Esophagus mucosa (tissue), 1 donor: ENCODE measurements at regions not wholly inside any gene's neighbourhood (a gene's known extent, or its start where the extent isn't known, plus 50 kb on each side); places are given as distances from the start of the nearest gene placed in this dataset.

Source experiments
- ATAC-seq: fragments of 200-7000 bp; cut with Tn5 transposase; one replicate; pipeline ENCODE4 v1.9.1; 2020
- donor health status: DM: yes; HTN: yes; CAD: no.

- ATAC-seq: no peak
These were observed 92.9 kb upstream of the BHLHE23 start for GRCh38 chr20:63099456-63100173.

- no peak for ATAC-seq
These were observed 91.5 kb upstream of the BHLHE23 start for GRCh38 chr20:63098195-63098810.

GRCh38 chr20:63097336-63097831 is 90.6 kb upstream of the BHLHE23 start:
- no peak for ATAC-seq

GRCh38 chr20:63096681-63097335 is 90.0 kb upstream of the BHLHE23 start:
- no peak for ATAC-seq

GRCh38 chr20:63095718-63096654 is 89.2 kb upstream of the BHLHE23 start:
- peak; percentile 85 for ATAC-seq

GRCh38 chr20:63094767-63095499 is 88.2 kb upstream of the BHLHE23 start:
- ATAC-seq: no peak

- no peak for ATAC-seq
These were observed 87.4 kb upstream of the BHLHE23 start for GRCh38 chr20:63093966-63094766.

GRCh38 chr20:63092660-63093215 is 86.0 kb upstream of the BHLHE23 start:
- ATAC-seq: no peak

GRCh38 chr20:63091901-63092659 is 85.3 kb upstream of the BHLHE23 start:
- ATAC-seq: no peak

GRCh38 chr20:63090682-63091571 is 84.2 kb upstream of the BHLHE23 start:
- ATAC-seq: no peak

- no peak for ATAC-seq
These were observed 83.3 kb upstream of the BHLHE23 start for GRCh38 chr20:63090052-63090451.

GRCh38 chr20:63089051-63089907 is 82.5 kb upstream of the BHLHE23 start:
- ATAC-seq: peak; percentile 65

- no peak for ATAC-seq
These were observed 81.3 kb upstream of the BHLHE23 start for GRCh38 chr20:63087872-63088680.

GRCh38 chr20:63087236-63087871 is 80.6 kb upstream of the BHLHE23 start:
- ATAC-seq: no peak

GRCh38 chr20:63086421-63087235 is 79.9 kb upstream of the BHLHE23 start:
- ATAC-seq: no peak
